ENCODE measurements at regions not wholly inside any gene's neighbourhood (a gene's known extent, or its start where the extent isn't known, plus 50 kb on each side); places are given as distances from the start of the nearest gene placed in this dataset.
"Not testable (repeated sequence)": the region's sequence is repeated elsewhere in the genome, so short reads cannot be mapped to it uniquely, and the experiment has no call there.

DNA sequence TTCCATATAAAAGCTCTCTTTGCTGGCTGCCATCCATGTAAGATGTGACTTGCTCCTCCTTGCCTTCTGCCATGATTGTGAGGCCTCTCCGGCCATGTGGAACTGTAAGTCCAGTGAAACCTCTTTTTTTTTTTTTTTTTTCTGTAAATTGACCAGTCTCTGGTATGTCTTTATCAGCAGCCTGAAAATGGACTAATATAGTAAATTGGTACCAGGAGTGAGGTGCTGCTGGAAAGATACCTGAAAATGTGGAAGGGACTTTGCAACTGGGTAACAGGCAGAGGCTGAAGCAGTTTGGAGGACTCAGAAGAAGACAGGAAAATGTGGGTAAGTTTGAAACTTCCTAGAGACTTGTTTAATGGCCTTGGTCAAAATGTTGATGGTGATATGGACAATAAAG lies 124.3 kb upstream of the AADAT start:
- peaks cover 3% of the 10 kb centered on the region for H3K36me3 Mint-ChIP-seq (ENCODE audit: low read depth)
- H3K9me3 Mint-ChIP-seq (ENCODE audit: low read depth), result peaks cover 22% of the 10 kb centered on the region
- ChIA-PET CTCF (no interaction called here), POLR2A (no interaction called here)
- no peak for ATAC-seq
- no peak overlapping the region for H3K27ac Mint-ChIP-seq
- H3K27me3 Mint-ChIP-seq, result no peaks in the 10 kb centered on the region
- no peaks in the 10 kb centered on the region for H3K4me1 Mint-ChIP-seq
- no peak for DNase-seq
- intact Hi-C loops (cut with DNase I, micrococcal nuclease), result no loop called here
- H3K4me3 Mint-ChIP-seq, result no peak overlapping the region

GRCh38 chr4:170202721-170203120 lies 113.0 kb upstream of the AADAT start:
- POLR2A ChIA-PET, result no interaction called here
- Mint-ChIP-seq H3K9me3 (ENCODE audit: low read depth) (peaks cover 12% of the 10 kb centered on the region), H3K36me3 (ENCODE audit: low read depth) (no peaks in the 10 kb centered on the region), H3K27ac (no peak overlapping the region), H3K27me3 (no peaks in the 10 kb centered on the region), H3K4me1 (no peaks in the 10 kb centered on the region), H3K4me3 (no peak overlapping the region)
- DNase-seq (no peak), ATAC-seq (no peak)
- CTCF ChIA-PET, result no interaction called here
- intact Hi-C loops (cut with DNase I, micrococcal nuclease), result no loop called here

DNA sequence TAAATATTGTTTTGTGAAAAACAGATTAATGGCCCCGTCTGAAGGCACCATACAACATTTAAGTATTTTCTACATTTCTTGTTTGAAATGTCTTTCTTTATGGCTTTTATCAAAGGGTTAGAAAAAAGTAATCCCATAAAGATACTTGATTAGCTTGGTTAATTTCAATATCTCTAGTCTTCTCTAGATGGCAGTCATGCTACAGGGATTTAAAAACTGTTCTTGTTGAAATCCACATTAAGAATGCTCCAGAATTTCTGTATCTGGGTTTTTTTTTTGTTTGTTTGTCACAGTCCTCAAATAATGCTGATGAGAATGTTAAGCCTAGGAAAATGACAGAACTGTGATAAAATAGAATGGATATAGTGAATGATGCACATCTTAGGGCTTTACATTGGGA lies 109.0 kb upstream of the AADAT start:
- no peak for DNase-seq
- intact Hi-C loops (cut with DNase I, micrococcal nuclease), result no loop called here
- no peaks in the 10 kb centered on the region for H3K36me3 Mint-ChIP-seq (ENCODE audit: low read depth)
- no peak overlapping the region for H3K4me3 Mint-ChIP-seq
- H3K27me3 Mint-ChIP-seq, result no peaks in the 10 kb centered on the region
- no peak for ATAC-seq
- H3K4me1 Mint-ChIP-seq, result no peaks in the 10 kb centered on the region
- no peak overlapping the region for H3K27ac Mint-ChIP-seq
- POLR2A ChIA-PET, result no interaction called here
- CTCF ChIA-PET, result interaction anchor here (0.7 to 0.8 kb wide), 2 partner anchors 303 to 385 kb away, joined by 3 to 4 read pairs; no protein-coding TSS in a partner anchor
- peaks cover 12% of the 10 kb centered on the region for H3K9me3 Mint-ChIP-seq (ENCODE audit: low read depth)

- H3K27ac Mint-ChIP-seq; DNase-seq; H3K9me3 Mint-ChIP-seq (ENCODE audit: low read depth); ATAC-seq; H3K27me3 Mint-ChIP-seq; H3K4me3 Mint-ChIP-seq; intact Hi-C loops (cut with DNase I, micrococcal nuclease); H3K36me3 Mint-ChIP-seq (ENCODE audit: low read depth); H3K4me1 Mint-ChIP-seq; POLR2A ChIA-PET; CTCF ChIA-PET: not testable (repeated sequence)
These were observed 105.0 kb upstream of the AADAT start for GRCh38 chr4:170194794-170195193.

- CTCF ChIA-PET, result no interaction called here
- DNase-seq (no peak), ATAC-seq (no peak)
- no peak overlapping the region for H3K27ac Mint-ChIP-seq
- H3K4me1 Mint-ChIP-seq, result no peaks in the 10 kb centered on the region
- POLR2A ChIA-PET, result no interaction called here
- H3K9me3 Mint-ChIP-seq (ENCODE audit: low read depth), result no peaks in the 10 kb centered on the region
- intact Hi-C loops (cut with DNase I, micrococcal nuclease), result no loop called here
- no peaks in the 10 kb centered on the region for H3K27me3 Mint-ChIP-seq
- H3K36me3 Mint-ChIP-seq (ENCODE audit: low read depth), result no peaks in the 10 kb centered on the region
- H3K4me3 Mint-ChIP-seq, result no peak overlapping the region
These were observed 103.7 kb upstream of the AADAT start for GRCh38 chr4:170193496-170193895.

DNA sequence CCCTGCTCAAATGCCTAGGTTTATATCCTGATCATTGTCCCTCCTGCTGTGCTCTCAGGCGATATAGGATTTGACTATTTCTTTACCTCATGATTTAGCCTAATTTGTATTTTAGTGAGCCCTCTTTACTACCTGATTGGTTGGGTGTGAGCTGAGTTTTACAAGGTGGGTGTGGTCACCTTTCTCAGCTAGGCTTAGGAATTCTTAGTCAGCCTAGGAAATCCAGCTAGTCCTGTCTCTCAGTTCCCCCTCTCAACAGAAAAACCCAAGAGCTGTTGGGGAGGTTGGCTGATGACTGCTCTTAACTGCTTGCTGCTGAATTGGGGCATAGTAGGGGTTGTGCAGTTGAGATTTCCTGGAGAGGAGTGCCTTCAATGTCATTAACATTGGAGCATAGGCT lies 100.5 kb upstream of the AADAT start:
- no peak overlapping the region for H3K4me3 Mint-ChIP-seq
- POLR2A ChIA-PET, result no interaction called here
- ATAC-seq, result no peak
- no peaks in the 10 kb centered on the region for H3K36me3 Mint-ChIP-seq (ENCODE audit: low read depth)
- CTCF ChIA-PET, result no interaction called here
- intact Hi-C loops (cut with DNase I, micrococcal nuclease), result no loop called here
- no peaks in the 10 kb centered on the region for H3K4me1 Mint-ChIP-seq
- DNase-seq, result no peak
- no peaks in the 10 kb centered on the region for H3K9me3 Mint-ChIP-seq (ENCODE audit: low read depth)
- H3K27me3 Mint-ChIP-seq, result peaks cover 2% of the 10 kb centered on the region
- H3K27ac Mint-ChIP-seq, result no peak overlapping the region

GRCh38 chr4:170170861-170171260 lies 81.1 kb upstream of the AADAT start:
- Mint-ChIP-seq H3K4me3 (no peak overlapping the region), H3K27ac (no peak overlapping the region), H3K9me3 (ENCODE audit: low read depth) (peaks cover 1% of the 10 kb centered on the region), H3K27me3 (no peaks in the 10 kb centered on the region), H3K4me1 (no peaks in the 10 kb centered on the region), H3K36me3 (ENCODE audit: low read depth) (no peaks in the 10 kb centered on the region)
- intact Hi-C loops (cut with DNase I, micrococcal nuclease), result no loop called here
- DNase-seq (no peak), ATAC-seq (no peak)
- ChIA-PET POLR2A (no interaction called here), CTCF (no interaction called here)

GRCh38 chr4:170169699-170170098 lies 79.9 kb upstream of the AADAT start:
- no peaks in the 10 kb centered on the region for H3K4me1 Mint-ChIP-seq
- no peak for DNase-seq
- peaks cover 1% of the 10 kb centered on the region for H3K9me3 Mint-ChIP-seq (ENCODE audit: low read depth)
- ATAC-seq, result no peak
- ChIA-PET CTCF (interaction anchor here (0.6 kb wide), 1 partner anchor 215 kb away, joined by 3 read pairs; no protein-coding TSS in a partner anchor), POLR2A (no interaction called here)
- no peak overlapping the region for H3K27ac Mint-ChIP-seq
- intact Hi-C loops (cut with DNase I, micrococcal nuclease), result no loop called here
- H3K27me3 Mint-ChIP-seq, result no peaks in the 10 kb centered on the region
- H3K4me3 Mint-ChIP-seq, result no peak overlapping the region
- no peaks in the 10 kb centered on the region for H3K36me3 Mint-ChIP-seq (ENCODE audit: low read depth)

- ATAC-seq (no peak), DNase-seq (no peak)
- no peaks in the 10 kb centered on the region for H3K9me3 Mint-ChIP-seq (ENCODE audit: low read depth)
- intact Hi-C loops (cut with DNase I, micrococcal nuclease), result no loop called here
- no peaks in the 10 kb centered on the region for H3K36me3 Mint-ChIP-seq (ENCODE audit: low read depth)
- H3K4me3 Mint-ChIP-seq, result no peak overlapping the region
- ChIA-PET CTCF (no interaction called here), POLR2A (no interaction called here)
- H3K4me1 Mint-ChIP-seq, result no peaks in the 10 kb centered on the region
- H3K27me3 Mint-ChIP-seq, result no peaks in the 10 kb centered on the region
- H3K27ac Mint-ChIP-seq, result no peak overlapping the region
These were observed 77.9 kb upstream of the AADAT start for GRCh38 chr4:170167678-170168077.

DNA sequence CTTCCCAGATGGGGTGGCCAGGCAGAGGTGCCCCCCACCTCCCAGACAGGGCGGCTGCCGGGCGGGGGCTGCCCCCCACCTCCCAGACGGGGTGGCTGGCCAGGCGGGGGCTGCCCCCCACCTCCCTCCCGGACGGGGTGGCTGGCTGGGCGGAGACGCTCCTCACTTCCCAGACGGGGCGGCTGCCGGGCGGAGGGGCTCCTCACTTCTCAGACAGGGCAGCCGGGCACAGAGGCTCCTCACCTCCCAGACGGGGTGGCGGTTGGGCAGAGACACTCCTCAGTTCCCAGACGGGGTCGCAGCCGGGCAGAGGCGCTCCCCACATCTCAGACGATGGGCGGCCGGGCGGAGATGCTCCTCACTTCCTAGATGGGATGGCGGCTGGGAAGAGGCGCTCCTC lies 76.4 kb upstream of the AADAT start:
- H3K4me1 Mint-ChIP-seq; POLR2A ChIA-PET; H3K27ac Mint-ChIP-seq; intact Hi-C loops (cut with DNase I, micrococcal nuclease); H3K27me3 Mint-ChIP-seq; DNase-seq; ATAC-seq; CTCF ChIA-PET; H3K4me3 Mint-ChIP-seq; H3K9me3 Mint-ChIP-seq (ENCODE audit: low read depth); H3K36me3 Mint-ChIP-seq (ENCODE audit: low read depth): not testable (repeated sequence)

- H3K27me3 Mint-ChIP-seq, result no peaks in the 10 kb centered on the region
- intact Hi-C loops (cut with DNase I, micrococcal nuclease), result no loop called here
- no peaks in the 10 kb centered on the region for H3K4me1 Mint-ChIP-seq
- DNase-seq, result no peak
- no peak overlapping the region for H3K4me3 Mint-ChIP-seq
- no peaks in the 10 kb centered on the region for H3K9me3 Mint-ChIP-seq (ENCODE audit: low read depth)
- CTCF ChIA-PET, result no interaction called here
- POLR2A ChIA-PET, result no interaction called here
- no peak for ATAC-seq
- H3K27ac Mint-ChIP-seq, result no peak overlapping the region
- H3K36me3 Mint-ChIP-seq (ENCODE audit: low read depth), result no peaks in the 10 kb centered on the region
These were observed 72.7 kb upstream of the AADAT start for GRCh38 chr4:170162416-170162815.

DNA sequence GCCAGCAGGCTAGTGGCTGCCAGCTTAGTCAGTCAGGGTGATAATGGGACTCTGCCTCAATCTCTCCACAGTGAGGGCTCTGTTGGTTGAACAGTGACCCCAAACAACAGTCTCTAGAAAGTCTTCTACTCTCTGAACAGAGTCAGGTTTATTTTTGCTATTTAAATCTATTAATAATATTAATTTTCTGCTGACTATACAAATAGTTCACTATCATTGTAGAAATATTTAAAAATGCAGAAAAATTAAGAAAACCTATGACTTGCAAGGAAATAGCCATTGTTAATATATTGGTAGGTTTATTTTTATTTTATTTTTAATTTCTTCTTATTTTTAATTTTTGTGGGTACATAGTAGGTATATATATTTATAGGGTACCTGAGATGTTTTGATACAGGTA lies 67.9 kb upstream of the AADAT start:
- H3K4me3 Mint-ChIP-seq, result no peak overlapping the region
- H3K27ac Mint-ChIP-seq, result no peak overlapping the region
- POLR2A ChIA-PET, result no interaction called here
- DNase-seq (no peak), ATAC-seq (no peak)
- H3K4me1 Mint-ChIP-seq, result no peaks in the 10 kb centered on the region
- intact Hi-C loops (cut with DNase I, micrococcal nuclease), result no loop called here
- no peaks in the 10 kb centered on the region for H3K36me3 Mint-ChIP-seq (ENCODE audit: low read depth)
- CTCF ChIA-PET, result no interaction called here
- H3K27me3 Mint-ChIP-seq, result no peaks in the 10 kb centered on the region
- no peaks in the 10 kb centered on the region for H3K9me3 Mint-ChIP-seq (ENCODE audit: low read depth)

GRCh38 chr4:170145120-170145519 lies 55.4 kb upstream of the AADAT start:
- no peak for DNase-seq
- no peaks in the 10 kb centered on the region for H3K36me3 Mint-ChIP-seq (ENCODE audit: low read depth)
- H3K9me3 Mint-ChIP-seq (ENCODE audit: low read depth), result peaks cover 2% of the 10 kb centered on the region
- no peaks in the 10 kb centered on the region for H3K4me1 Mint-ChIP-seq
- no peak for ATAC-seq
- intact Hi-C loops (cut with DNase I, micrococcal nuclease), result no loop called here
- H3K27ac Mint-ChIP-seq, result no peak overlapping the region
- ChIA-PET POLR2A (no interaction called here), CTCF (no interaction called here)
- H3K4me3 Mint-ChIP-seq, result no peak overlapping the region
- H3K27me3 Mint-ChIP-seq, result peaks cover 2% of the 10 kb centered on the region
